Bone marrow (tissue), 2 donors: ENCODE measurements at regions not wholly inside any gene's neighbourhood (a gene's known extent, or its start where the extent isn't known, plus 50 kb on each side); places are given as distances from the start of the nearest gene placed in this dataset.

Experiments used
- DNase-seq, 2 donors: peaks; one replicate each; lab custom pipeline; 2025; lab: John Stamatoyannopoulos, UW

DNA sequence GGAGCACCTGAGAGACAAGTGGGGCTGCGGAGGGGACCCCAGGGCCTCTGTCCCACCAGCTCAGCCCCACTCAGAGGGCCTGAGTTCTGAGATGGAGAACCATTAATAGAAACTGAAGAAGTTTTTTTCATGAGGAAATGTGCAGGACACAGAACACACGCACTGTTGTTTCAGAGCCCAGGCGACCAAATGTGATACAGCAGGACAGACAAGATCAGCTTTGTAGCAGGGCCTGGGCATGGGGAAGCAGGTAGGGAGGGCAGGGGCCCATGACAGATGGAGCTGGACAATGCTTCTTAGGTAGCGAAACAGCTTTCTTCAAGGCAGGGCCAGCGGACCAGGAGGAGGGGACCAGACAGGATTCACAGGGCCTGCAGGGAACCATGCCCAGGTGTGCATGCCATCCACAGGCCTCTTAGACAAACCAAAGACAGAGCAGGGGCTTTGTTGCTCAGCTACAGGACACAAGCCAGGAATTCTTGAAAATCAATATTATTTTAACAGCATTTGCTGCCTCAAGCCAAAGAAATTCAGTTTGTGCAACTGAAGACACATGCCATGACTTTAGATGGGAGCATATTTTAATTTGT, 252.8 kb upstream of the GYPC start:
- DNase-seq = no peak

DNA sequence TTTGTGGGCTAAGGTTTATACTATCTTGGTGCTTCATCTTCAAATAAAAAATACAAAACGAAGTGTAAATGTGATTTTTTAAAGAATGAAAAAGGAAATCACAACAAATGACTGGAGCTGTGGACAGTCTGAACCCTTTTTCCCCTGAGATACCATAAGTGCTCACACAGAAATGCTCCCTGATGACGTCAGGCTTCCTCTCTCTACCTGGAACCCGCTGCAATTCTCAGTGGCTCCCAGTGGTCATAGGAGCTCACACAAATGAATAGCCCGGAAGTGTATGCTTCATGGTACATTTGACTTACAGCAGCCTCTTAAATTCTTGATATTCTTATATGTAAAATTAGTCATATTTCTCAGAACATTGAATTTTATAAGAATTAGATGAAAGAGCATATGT, 249.7 kb upstream of the GYPC start:
- DNase-seq = no peak

GRCh38 chr2:126408671-126409070, 247.3 kb upstream of the GYPC start:
- no peak for DNase-seq

GRCh38 chr2:126409850-126410249, 246.1 kb upstream of the GYPC start:
- no peak for DNase-seq

DNA sequence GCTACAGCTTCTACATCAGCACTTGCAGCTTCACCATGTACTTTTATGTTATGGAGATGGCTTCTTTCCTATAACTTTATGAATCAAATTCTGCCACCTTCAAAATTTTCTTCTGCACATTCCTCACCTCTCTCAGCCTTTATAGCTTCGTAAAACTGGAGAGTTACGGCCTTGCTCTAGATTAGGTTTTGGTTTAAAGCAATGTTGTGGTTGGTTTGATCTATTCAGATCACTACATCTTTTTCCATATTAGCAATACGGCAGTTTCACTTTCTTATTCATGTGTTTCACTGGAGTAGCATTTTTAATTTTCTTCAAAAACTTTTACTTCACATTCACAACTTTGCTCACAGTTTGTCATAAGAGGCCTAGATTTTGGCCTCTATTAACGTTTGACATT, 242.9 kb upstream of the GYPC start:
- DNase-seq = no peak

DNA sequence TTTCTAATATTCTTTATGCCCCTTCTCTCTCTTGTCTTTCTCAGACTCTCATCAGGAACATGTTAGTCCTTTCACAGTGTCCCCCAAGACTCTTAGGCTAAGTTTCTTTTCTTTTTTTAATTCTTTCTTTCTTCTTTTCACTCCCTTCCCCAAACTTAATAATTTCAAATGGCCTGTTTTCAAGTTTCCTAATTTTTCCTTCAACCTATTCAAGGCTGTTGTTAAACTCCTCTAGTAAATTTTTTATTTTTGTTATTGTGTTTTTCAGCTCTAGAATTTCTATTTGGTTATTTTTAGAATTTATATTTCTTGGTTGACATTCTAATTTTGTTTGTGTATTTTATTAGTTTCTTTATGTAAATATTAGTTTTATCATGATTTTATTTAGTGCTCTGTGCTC, 236.6 kb upstream of the GYPC start:
- DNase-seq = no peak

DNA sequence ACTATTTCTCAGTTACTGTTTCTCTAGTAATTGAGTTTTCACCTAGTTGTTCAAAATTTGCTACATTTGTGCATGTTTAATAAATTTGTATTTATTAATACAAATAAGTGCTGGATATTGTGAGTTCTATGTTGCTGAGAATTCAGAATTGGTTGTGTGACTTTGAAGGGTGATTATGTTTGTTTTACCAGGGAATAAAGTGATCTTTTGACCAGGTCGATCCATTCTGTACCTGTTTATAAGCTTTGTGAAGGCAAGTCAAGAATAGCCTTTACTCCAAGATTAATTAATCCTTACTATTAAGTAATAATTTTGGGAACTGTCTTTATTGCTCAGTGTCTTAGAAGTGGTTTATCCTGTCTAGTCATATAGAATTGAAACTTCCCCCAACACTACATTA, 230.0 kb upstream of the GYPC start:
- no peak for DNase-seq

DNA sequence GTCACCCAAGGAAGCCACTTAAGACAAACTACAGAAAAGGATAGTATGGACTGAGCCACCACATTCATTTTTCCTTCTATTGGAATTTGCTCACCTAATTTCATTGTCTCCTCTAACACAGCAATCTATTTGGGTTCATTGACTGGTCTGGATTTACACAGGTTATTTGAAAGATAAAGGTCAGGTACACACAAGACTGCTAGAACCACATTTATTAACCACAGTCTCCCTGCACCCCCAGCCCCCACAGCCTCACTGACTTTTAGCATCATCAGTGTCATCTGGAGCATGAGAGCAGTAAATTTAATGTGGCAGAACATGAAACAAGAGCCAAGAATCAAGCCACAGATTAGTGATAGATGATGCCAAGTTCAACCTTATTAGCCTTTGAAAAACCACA, 226.9 kb upstream of the GYPC start:
- DNase-seq = no peak

DNA sequence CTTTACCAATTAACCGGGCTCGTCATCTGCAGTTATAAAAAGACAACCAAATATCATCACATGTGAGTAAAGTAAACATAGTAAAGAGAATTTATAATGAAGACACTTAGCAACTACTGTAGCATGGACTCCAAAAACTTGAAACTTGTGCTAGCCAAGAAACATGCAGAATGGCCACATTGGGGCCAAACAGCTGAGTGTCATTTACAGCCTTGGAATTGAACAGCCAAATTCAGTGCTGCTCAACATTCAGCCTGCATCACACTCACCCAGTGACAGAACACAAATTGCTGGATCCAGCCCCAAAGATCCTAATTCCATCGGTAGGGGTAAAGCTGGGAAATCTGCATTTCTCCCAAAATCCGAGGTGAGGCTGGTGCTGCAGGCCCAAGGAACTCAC, 224.8 kb upstream of the GYPC start:
- no peak for DNase-seq

DNA sequence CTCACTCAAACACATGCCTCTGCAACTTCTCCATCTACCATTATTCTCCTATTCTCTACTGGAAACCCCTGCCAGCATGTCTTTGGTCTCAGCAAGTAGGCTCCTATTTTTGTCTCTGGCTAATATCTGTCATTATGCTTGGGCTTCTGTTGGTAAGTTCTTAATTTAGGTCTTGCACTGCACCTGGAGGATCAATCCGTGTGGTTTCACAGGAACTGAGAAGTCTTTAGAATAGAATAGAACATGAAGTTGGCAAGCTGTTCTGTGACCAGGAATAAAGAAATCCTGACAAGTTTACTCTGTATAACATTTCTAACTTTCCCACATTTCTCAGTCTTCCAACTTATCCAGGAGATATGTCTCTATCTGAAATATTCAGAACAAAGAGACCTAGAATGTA, 219.5 kb upstream of the GYPC start:
- no peak for DNase-seq

DNA sequence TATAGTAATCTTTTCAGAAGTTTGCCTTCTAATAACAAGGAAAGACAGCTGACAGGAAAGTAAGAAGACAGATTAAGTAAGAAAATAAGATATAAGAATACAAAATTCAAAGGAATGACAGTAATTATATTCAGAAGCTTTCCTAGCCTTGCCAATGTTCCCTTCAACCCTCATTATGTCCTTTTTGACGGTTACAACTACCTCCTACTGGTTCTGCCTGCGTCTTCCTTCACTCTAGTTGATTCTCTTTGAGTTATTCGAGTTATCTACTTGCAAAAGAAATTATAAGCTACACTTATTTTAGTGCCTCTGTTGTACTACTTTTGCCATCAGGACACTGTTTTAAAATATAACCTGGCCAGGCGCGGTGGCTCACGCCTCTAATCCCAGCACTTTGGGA, 218.9 kb upstream of the GYPC start:
- no peak for DNase-seq

- no peak for DNase-seq
Measured at GRCh38 chr2:126444512-126444911, 211.4 kb upstream of the GYPC start.

DNA sequence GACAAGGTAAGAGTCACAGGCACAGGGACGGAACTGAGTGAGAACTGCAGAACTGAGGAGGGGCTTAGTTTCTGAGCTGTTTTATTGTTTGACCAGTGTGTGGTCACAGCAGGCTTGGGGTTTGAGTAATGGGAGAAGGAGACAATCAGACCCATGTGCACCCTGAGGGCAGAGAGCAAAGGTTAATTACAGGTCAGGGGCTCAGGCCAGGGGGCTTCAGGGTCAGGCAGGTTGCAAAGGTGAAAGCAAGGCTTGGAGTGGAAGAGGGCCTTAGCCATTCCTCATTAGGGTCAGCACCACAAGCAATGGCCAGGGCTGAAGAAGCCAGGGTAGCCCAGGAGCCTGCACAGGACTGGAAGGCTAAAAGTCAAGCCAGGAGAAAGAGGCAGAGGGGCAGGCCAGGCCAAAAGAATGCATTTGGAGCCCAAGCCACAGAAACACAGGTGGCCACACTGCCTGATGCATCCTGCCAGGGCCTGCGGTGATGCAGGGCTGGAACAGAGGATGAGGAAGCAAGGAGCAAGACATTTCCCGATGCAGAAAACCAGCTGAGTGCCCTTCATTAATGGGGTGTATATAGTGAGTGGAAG, 209.8 kb upstream of the GYPC start:
- no peak for DNase-seq

- DNase-seq = no peak
Measured at GRCh38 chr2:126448611-126449010, 207.3 kb upstream of the GYPC start.

GRCh38 chr2:126449677-126450076, 206.3 kb upstream of the GYPC start:
- DNase-seq = no peak

DNA sequence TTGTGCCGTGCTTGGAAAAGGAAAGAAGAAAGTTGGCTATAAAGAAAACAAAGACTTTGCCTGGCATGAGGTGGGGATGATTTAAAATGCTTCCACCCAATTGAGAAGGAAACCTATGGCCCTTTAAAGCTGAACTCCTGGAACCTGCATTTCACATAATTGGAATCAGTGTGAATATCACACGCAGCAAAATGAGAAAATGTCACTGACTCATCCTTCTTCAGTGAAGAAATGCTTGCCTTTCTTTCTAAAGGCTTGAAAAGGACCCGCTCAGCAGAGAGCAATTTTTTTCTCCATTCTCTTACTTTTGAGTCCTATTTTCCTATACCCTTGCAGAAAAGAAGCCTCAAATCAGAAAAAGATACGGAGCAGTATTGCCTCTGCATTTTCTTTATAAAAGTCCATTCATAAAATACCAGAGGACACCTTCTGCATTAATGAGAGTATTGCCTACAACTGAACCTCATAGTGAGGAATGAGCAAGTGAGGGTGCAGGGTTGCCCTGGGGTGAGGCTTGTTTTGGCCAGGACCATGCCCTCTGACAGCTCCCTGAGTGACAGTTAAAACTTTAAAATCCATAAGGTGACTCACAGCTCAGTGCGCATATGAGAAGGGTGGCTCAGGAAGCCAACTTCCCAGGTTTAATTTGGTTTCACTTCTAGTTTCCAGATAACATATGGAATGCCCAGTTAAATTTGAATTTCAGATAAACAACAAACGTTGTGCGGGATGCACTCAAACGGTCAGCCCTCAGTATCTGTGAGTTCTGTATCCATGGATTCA, 191.9 kb upstream of the GYPC start:
- DNase-seq = no peak

DNA sequence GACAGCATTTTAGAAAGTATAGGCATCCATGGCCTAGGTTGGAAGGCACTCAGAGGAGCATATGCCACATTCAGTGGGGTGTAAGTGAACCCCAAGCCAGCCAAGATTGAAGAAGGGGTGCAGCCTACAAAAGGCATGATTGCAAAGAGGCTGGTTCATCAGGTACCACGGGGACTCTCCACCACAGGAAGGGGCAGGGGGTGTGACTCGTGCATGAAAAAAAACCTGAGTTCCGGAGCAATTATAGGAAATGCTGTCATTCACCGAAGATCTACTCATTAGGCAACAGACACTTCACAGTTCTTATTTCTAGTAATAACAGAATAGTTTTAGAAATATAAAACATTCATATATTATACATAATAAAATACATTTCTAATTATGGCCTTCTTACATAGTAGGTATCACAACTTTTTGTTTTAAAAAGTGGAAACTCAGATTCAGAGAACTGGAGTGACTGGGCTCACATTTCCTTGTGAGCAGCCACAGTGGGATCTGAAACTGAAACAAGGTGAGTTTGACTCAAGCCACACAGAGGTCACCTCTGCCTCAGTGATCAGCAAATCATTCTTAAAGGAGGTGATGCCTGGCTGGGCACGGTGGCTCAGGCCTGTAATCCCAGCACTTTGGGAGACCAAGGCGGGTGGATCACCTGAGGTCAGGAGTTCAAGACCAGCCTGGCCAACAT, 188.4 kb upstream of the GYPC start:
- DNase-seq = no peak

- DNase-seq = no peak
Measured at GRCh38 chr2:126475031-126475430, 180.9 kb upstream of the GYPC start.

- DNase-seq = no peak
Measured at GRCh38 chr2:126476691-126477090, 179.3 kb upstream of the GYPC start.

DNA sequence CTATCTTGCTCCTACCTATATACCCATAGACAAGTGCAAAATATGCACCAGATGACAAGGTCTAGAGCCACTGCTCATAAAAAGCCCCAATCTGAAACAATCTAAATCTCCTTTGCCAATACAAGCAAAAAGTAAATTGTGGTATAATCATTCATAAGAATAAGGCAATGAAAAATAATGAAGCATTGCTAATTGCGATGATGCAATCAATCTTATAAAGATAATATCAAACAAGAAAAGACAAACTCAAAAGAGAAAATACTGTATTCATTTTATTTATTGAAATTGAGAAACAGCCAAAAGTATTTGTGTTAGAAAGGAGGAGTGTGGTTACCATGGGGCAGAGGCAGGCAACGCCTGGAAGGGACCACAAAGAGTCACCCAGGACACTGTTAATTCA, 175.9 kb upstream of the GYPC start:
- no peak for DNase-seq

DNA sequence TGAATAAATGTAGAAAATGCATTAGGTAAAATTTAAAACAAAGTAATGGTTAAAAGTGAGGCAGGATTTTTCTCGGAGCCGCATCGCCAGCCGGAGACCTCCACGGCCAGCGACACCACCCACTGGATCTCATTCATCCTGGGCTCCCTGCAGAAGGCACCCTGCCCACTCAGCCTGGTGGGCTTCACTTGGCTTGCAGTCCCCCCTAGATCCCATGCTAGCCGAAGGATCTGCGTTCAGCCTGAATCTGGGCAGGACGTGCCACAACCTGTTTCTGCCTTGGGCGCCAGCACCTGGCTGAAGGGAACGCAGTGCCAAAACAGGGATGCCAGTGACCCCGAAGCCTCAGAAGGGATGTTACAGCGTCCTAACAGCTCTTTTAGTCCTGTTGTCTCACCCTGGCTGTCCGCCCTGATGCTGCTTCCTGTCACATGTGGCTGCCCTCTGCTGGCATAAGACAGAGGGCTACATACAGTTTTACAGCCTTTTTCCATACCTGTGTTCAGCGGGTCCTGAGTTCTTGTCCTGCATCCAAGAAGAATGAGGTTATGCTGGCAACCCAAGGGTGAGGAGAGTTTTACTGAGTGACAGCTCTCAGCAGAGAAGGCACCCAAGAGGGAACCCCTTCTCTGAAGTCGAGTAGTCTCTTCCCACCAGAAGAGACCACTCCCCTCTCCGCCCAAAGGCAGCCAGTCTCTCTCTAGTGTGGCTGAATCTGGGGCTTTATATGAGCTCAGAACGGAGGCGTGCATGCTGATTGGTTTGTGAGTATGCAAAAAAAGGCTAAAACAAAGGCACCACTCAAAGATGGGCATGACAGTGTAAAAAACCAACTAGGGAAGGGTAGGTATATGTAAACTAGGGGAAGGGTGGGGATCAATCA, 173.1 kb upstream of the GYPC start:
- no peak for DNase-seq

GRCh38 chr2:126494593-126494992, 161.4 kb upstream of the GYPC start:
- DNase-seq = no peak
